Neutrophil (primary cell): ENCODE measurements at regions not wholly inside any gene's neighbourhood (a gene's known extent, or its start where the extent isn't known, plus 50 kb on each side); places are given as distances from the start of the nearest gene placed in this dataset.

Experiments used
- H3K27ac ChIP-seq: fragments of 200-600 bp; sonication (generic); 2 replicates; pipeline ENCODE4 v1.5.1; 2016; ENCODE audit warnings: mild to moderate bottlenecking, moderate library complexity
- H3K27me3 ChIP-seq: fragments of 200-600 bp; sonication (generic); 2 replicates; pipeline ENCODE4 v1.6.0; 2016; ENCODE audit warnings: mild to moderate bottlenecking
- H3K36me3 ChIP-seq: fragments of 200-600 bp; sonication (generic); 2 replicates; pipeline ENCODE4 v1.5.1; 2017
- H3K4me1 ChIP-seq, 2 experiments: fragments of 200-600 bp in 1 of 2; sonication (generic) in 1 of 2; 1 replicate in 1 of 2; 2 replicates in 1 of 2; pipeline versions ENCODE4 v1.5.1 to v1.6.1; 2013 to 2016; ENCODE audit warnings: low read depth in 1 of 2, low read length in 1 of 2, mild to moderate bottlenecking in 1 of 2, moderate library complexity in 1 of 2; ENCODE audit not compliant: control insufficient read depth in 1 of 2, insufficient read depth in 1 of 2
- H3K4me3 ChIP-seq, 2 experiments: fragments of 200-600 bp in 1 of 2; sonication (generic) in 1 of 2; 1 replicate in 1 of 2; 2 replicates in 1 of 2; pipeline ENCODE4 v1.5.1; 2013 to 2016; ENCODE audit warnings: low read depth in 1 of 2, low read length in 1 of 2, mild to moderate bottlenecking in 1 of 2, moderate library complexity in 1 of 2
- H3K9me3 ChIP-seq: fragments of 200-600 bp; sonication (generic); 2 replicates; pipeline ENCODE4 v1.5.1; 2016
- CTCF ChIP-seq: fragments of 200-600 bp; sonication (generic); IDR thresholded peaks from 2 replicates; pipeline ENCODE4 v1.5.1; 2016; ENCODE audit warnings: antibody characterized with exemption

- Histone ChIP-seq H3K4me3 (no peak overlapping the region), H3K27me3 (no peaks in the 10 kb centered on the region), H3K36me3 (no peaks in the 10 kb centered on the region), H3K27ac (no peak overlapping the region), H3K4me1 (peaks cover 12 to 14% of the 10 kb centered on the region in 2 experiments), H3K9me3 (no peaks in the 10 kb centered on the region)
- TF ChIP-seq CTCF, result no peak
These were observed 119.7 kb downstream of the MACROH2A1 start for GRCh38 chr5:135279328-135279727.

GRCh38 chr5:135276151-135276550 is 122.9 kb downstream of the MACROH2A1 start:
- H3K4me3 ChIP-seq, result no peak overlapping the region
- H3K9me3 ChIP-seq, result no peaks in the 10 kb centered on the region
- no peaks in the 10 kb centered on the region for H3K36me3 ChIP-seq
- peaks cover 16 to 27% of the 10 kb centered on the region in 2 experiments for H3K4me1 ChIP-seq
- no peak for TF ChIP-seq CTCF
- H3K27me3 ChIP-seq, result peaks cover 7% of the 10 kb centered on the region
- H3K27ac ChIP-seq, result no peak overlapping the region

- peaks cover 16 to 27% of the 10 kb centered on the region in 2 experiments for H3K4me1 ChIP-seq
- no peak for TF ChIP-seq CTCF
- no peak overlapping the region for H3K27ac ChIP-seq
- no peak overlapping the region for H3K4me3 ChIP-seq
- no peaks in the 10 kb centered on the region for H3K36me3 ChIP-seq
- H3K9me3 ChIP-seq, result no peaks in the 10 kb centered on the region
- H3K27me3 ChIP-seq, result peaks cover 9% of the 10 kb centered on the region
These were observed 125.8 kb downstream of the MACROH2A1 start for GRCh38 chr5:135273212-135273611.

- no peak for TF ChIP-seq CTCF
- Histone ChIP-seq H3K27me3 (peaks cover 9% of the 10 kb centered on the region), H3K9me3 (no peaks in the 10 kb centered on the region), H3K27ac (no peak overlapping the region), H3K4me1 (peaks cover 16 to 27% of the 10 kb centered on the region in 2 experiments), H3K4me3 (no peak overlapping the region), H3K36me3 (no peaks in the 10 kb centered on the region)
These were observed 126.7 kb downstream of the MACROH2A1 start for GRCh38 chr5:135272311-135272805.

- no peak overlapping the region for H3K4me3 ChIP-seq
- H3K36me3 ChIP-seq, result no peaks in the 10 kb centered on the region
- H3K4me1 ChIP-seq, result peaks cover 16 to 27% of the 10 kb centered on the region in 2 experiments
- no peaks in the 10 kb centered on the region for H3K9me3 ChIP-seq
- H3K27me3 ChIP-seq, result peaks cover 9% of the 10 kb centered on the region
- no peak for TF ChIP-seq CTCF
- no peak overlapping the region for H3K27ac ChIP-seq
These were observed 127.3 kb downstream of the MACROH2A1 start for GRCh38 chr5:135271533-135272310.
